ENCODE measurements at regions not wholly inside any gene's neighbourhood (a gene's known extent, or its start where the extent isn't known, plus 50 kb on each side); places are given as distances from the start of the nearest gene placed in this dataset.
"Not testable (repeated sequence)": the region's sequence is repeated elsewhere in the genome, so short reads cannot be mapped to it uniquely, and the experiment has no call there.

DNA sequence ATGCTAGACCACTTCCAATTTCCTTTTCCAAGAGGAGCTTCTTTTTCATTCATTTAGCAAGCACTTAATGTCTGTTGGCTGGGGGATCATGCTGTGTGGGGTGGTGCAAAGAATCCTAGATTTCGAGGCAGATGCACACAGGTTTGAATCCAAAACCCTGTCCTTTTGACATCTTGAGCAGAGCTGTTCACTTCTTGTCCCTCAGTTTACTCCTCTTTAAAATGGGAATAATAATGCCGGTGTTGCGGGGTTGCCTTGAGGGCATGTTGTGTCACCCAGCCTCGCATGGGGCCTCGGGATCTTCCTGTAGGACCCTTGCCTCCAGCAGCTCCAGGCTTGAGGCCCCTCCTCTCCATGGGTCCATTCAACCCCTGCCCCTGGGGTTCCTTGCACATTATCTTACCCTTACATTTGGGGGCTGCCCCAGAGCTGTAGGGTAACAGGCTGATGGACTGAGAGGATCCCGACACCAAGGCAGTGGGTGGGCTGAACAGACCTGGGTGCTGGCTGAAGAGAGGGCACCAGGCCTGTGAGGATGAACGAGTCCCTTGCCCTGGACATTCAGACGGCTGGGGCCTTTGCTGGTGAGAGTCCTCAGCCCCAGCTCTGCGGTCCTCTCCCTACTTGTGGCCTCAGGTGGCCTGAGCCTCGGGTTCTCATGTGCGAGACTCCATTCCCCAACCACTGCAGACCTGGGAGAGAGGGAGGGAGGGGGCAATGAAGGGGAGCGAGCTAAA is 145.8 kb downstream of the BARX1 start:
- no peak for DNase-seq

- no peak for DNase-seq
Measured at GRCh38 chr9:93808115-93809029, 146.8 kb downstream of the BARX1 start.

DNA sequence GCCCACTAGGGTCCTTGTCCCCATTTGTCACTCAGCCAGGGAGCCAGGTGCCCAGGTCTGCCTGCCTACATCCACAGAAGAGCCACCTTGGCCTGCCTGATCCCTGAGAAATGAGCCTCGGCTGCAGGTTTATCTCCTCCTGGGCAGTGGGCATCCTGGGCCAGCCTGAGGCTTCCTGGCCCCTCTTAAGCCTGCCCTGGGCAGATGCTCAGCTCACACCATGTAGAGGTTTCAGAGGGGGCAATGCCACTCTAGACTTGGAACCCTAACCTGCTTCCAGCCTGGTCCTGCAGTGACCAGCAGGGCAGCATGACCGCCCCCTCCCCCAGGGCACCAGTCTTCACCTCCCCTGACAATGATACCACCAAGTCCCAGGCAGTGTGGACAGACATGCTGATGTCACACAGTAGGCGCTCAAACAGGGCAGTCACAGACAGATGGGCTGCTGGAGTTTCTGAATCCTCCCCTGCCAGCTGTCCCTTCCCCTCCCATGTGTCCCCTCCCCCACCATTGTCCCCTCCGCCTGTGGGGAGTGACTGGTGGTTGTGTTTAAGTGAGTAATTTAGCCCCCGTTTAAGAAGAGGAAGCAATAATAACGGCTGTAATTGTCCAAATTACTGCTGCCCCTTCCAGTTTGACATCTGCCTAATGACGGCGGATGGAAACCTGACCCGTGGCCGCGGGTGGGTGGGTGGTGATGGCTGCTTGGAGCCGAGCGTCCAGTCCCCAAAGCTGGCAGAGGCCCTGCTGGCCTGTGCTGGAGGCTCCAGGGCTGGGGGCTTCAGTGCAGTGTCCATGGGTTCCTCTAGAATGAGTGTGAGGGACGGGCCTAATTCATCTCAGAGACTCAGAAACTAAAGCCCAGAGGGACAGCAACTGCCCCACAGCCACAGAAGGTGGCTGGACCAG is 147.7 kb downstream of the BARX1 start:
- DNase-seq, result no peak

DNA sequence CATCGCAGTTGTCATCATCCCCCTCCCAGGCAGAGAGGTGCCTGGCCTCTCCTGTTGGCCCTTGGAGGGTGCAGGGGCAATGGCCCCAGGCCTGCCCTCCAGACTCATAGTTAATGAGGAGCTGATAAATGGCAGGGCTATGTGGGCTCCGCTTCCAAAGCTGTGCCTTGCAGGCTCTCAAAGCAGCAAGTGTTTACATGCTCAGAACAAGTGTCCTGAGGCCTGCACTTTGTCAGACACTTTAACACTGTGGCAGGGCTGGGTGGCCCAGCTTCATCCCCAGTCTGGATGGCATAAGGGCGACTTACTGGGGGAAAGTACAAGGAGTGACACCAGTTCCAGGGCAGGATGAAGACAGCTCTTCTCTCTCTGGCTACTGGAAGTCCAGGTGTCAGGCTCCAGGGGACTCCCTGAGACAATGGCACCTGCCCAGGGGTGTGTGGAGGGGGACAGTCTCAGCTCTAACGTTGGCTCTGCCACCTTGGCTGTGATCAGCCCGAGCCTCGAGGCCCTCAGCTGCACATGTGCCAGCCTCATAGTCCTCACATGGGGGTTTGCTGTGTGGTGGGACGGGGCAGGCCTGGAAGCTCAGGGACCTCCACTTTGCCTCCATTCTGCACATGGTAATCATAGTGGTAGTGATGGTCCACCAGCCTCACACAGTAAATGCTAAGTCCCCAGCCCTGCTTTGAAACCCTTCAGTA is 153.4 kb downstream of the BARX1 start:
- DNase-seq, result no peak

DNA sequence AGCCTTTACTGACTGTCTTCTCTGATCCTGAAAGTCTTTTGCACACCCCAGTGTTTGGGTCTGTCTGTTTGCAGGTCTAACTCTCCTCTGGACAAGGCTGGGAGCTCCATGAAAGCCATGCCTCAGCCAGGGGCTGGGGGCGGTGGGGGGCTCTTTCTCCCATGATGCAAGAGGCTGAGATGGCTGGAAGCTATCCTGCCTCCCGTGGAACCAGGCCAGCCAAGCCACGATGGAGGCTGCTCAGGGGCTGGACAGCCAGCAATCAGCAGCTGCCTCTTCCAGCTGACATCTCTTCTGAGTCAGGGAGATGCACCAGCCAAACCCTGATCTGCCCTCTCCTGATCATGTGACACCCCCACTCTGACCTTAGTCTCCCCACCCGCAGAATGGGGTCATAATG is 154.0 kb downstream of the BARX1 start:
- no peak for DNase-seq

- no peak for DNase-seq
Measured at GRCh38 chr9:93792358-93792757, 162.8 kb downstream of the BARX1 start.

DNA sequence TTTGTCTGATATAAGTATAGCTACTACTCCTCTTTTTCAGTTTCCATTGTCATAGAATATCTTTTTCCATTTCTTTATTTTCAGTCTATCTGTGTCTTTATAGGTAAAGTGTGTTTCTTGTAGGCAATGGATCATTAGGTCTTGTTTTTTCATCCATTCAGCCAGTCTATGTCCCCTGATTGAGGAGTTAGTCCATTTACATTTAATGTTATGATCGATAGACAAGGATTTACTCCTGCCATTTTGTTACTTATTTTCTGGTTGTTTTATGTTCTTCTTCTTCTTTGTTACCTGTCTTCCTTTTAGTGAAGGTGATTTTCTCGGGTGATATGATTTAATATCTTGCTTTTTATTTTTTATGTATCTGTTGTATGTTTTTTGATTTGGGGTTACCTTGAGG is 169.0 kb downstream of the BARX1 start:
- no peak for DNase-seq

- no peak for DNase-seq
Measured at GRCh38 chr9:93776873-93777272, 178.3 kb downstream of the BARX1 start.

GRCh38 chr9:93776256-93776655 is 178.9 kb downstream of the BARX1 start:
- no peak for DNase-seq

- no peak for DNase-seq
Measured at GRCh38 chr9:93774331-93775102, 180.6 kb downstream of the BARX1 start.

- no peak for DNase-seq
Measured at GRCh38 chr9:93771276-93771675, 183.9 kb downstream of the BARX1 start.

GRCh38 chr9:93761822-93762221 is 185.4 kb downstream of the PHF2 start:
- no peak for DNase-seq

DNA sequence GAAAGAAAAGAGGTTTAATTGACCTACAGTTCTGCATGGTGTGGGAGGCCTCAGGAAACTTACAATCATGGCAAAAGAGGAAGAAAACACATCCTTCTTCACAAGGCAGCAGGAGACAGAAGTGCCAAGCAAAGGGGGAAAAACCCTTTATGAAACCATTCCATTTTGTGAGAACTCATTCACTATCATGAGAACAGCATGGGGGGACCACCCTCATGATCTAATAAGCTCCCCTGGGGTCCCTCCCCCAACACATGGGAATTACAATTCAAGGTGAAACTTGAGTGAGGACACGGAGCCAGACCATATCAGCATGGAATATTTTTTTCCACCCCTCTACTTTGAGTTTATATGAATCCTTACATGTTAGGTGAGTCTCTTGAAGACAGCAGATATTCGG is 173.7 kb downstream of the PHF2 start:
- DNase-seq, result no peak

- DNase-seq, result not testable (repeated sequence)
Measured at GRCh38 chr9:93748827-93749226, 172.4 kb downstream of the PHF2 start.

GRCh38 chr9:93731963-93732362 is 155.6 kb downstream of the PHF2 start:
- DNase-seq, result no peak

DNA sequence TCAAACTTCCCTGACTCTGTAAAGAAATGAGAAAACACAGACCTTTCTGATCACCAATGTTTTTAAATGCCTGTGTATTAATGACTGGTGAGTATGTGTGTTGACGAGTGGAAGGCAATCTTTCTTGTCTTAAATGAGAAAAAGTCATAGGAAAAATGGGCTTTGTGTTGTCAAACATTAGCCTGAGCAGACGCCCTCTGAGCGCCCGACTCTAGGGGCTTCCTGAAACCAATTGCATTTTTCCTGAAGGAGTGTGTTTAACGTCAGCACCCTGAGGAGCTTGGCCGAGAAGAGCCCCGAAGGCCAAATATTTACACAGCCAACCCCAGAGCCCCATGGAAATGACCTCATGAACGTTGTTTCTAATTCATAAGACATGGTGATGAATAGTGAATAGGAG is 154.3 kb downstream of the PHF2 start:
- no peak for DNase-seq

GRCh38 chr9:93730217-93730616 is 153.8 kb downstream of the PHF2 start:
- no peak for DNase-seq
